GM21619 (cell line): ENCODE measurements at regions not wholly inside any gene's neighbourhood (a gene's known extent, or its start where the extent isn't known, plus 50 kb on each side); places are given as distances from the start of the nearest gene placed in this dataset.

Experiments used
- ATAC-seq: cut with Tn5 transposase; IDR thresholded peaks from one replicate; pipeline ENCODE4 v1.9.1; 2021; ENCODE audit not compliant: unreplicated experiment

- no peak for ATAC-seq
These were observed 119.1 kb upstream of the TRIB2 start for GRCh38 chr2:12597610-12598009.

- no peak for ATAC-seq
These were observed 114.1 kb upstream of the TRIB2 start for GRCh38 chr2:12602661-12603060.

GRCh38 chr2:12603781-12604295 is 112.9 kb upstream of the TRIB2 start:
- ATAC-seq: no peak

- ATAC-seq: no peak
These were observed 112.4 kb upstream of the TRIB2 start for GRCh38 chr2:12604341-12604740.

- ATAC-seq: no peak
These were observed 111.4 kb upstream of the TRIB2 start for GRCh38 chr2:12605366-12605765.

- ATAC-seq: no peak
These were observed 110.8 kb upstream of the TRIB2 start for GRCh38 chr2:12605936-12606335.

- ATAC-seq: no peak
These were observed 110.2 kb upstream of the TRIB2 start for GRCh38 chr2:12606472-12607000.

- no peak for ATAC-seq
These were observed 108.8 kb upstream of the TRIB2 start for GRCh38 chr2:12607971-12608370.

- ATAC-seq: no peak
These were observed 106.4 kb upstream of the TRIB2 start for GRCh38 chr2:12610314-12610713.

GRCh38 chr2:12612168-12612567 is 104.6 kb upstream of the TRIB2 start:
- ATAC-seq: no peak

- ATAC-seq: no peak
These were observed 104.1 kb upstream of the TRIB2 start for GRCh38 chr2:12612671-12613070.

GRCh38 chr2:12613137-12613835 is 103.5 kb upstream of the TRIB2 start:
- no peak for ATAC-seq

- no peak for ATAC-seq
These were observed 101.2 kb upstream of the TRIB2 start for GRCh38 chr2:12615509-12615908.

GRCh38 chr2:12616456-12617156 is 100.1 kb upstream of the TRIB2 start:
- no peak for ATAC-seq

GRCh38 chr2:12617366-12617765 is 99.4 kb upstream of the TRIB2 start:
- no peak for ATAC-seq

GRCh38 chr2:12617853-12618252 is 98.9 kb upstream of the TRIB2 start:
- ATAC-seq: no peak

- ATAC-seq: no peak
These were observed 98.2 kb upstream of the TRIB2 start for GRCh38 chr2:12618576-12618975.

GRCh38 chr2:12619975-12620374 is 96.8 kb upstream of the TRIB2 start:
- no peak for ATAC-seq

- no peak for ATAC-seq
These were observed 96.0 kb upstream of the TRIB2 start for GRCh38 chr2:12620759-12621158.

GRCh38 chr2:12623051-12623450 is 93.7 kb upstream of the TRIB2 start:
- ATAC-seq: no peak

- ATAC-seq: no peak
These were observed 92.4 kb upstream of the TRIB2 start for GRCh38 chr2:12624384-12624783.

- no peak for ATAC-seq
These were observed 91.7 kb upstream of the TRIB2 start for GRCh38 chr2:12624905-12625598.
